HT1080 (cell line): ENCODE measurements at regions not wholly inside any gene's neighbourhood (a gene's known extent, or its start where the extent isn't known, plus 50 kb on each side); places are given as distances from the start of the nearest gene placed in this dataset.
"Not testable (repeated sequence)": the region's sequence is repeated elsewhere in the genome, so short reads cannot be mapped to it uniquely, and the experiment has no call there.

Experiments used
- DNase-seq: peaks from one replicate; pipeline ENCODE4 v3.0.0-alpha.2; 2015; ENCODE audit warnings: low read depth

DNA sequence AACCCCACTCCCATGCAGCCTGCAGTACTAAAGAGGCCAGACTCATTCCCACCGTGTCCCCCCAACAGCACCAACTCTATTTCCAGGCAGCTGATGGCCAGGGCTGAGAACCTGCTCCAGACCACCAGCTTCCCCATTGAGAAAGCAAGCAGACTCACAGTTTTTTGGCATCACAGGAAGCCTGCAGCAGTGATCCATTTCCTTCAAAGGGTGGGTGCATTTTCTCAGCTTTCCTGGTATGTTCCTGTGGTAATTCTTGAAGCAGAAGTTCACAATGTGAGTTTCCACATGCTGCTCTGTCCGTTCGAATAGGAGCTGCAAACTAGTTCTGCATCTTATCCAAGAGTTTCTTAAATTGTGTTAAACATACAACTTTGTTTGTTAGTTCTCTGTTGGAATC lies 1249.6 kb upstream of the FAM98A start:
- DNase-seq: no peak

DNA sequence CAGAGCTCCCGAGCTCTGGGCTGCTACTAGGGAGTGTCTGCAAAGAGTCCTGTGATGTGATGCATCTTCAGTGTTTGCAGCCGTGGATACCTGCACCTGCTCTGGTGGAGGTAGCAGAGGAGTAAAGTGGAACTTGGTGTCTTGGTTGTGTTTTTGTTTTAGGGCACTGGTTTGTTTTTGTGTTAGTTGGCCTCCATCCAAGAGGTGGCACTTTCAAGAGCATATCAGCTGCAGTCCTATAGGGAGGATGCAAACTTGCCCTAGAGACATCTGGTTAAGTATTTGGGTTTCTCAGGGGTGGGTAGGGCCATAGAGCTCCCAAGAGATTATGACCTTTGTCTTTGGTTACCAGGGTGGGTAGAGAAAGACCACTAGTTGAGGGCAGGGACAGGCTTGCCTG lies 1249.0 kb upstream of the FAM98A start:
- DNase-seq: no peak

GRCh38 chr2:34844629-34845028 lies 1245.5 kb upstream of the FAM98A start:
- no peak for DNase-seq

DNA sequence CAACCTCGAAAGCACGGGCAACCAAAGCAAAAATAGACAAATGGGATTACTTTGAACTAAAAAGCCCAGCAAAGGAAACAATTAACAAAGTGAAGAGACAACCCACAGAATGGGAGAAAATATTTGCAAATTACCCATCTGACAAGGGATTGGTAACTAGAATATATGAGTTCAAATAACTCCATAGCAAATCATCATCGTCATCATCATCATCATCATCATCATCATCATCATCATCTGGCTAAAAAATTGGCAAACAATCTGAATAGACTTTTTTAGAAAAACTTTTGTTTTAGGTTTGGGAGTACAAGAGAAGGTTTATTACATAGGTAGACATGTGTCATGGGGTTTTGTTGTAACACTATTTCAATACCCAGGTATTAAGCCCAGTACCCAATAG lies 1239.3 kb upstream of the FAM98A start:
- DNase-seq: no peak

DNA sequence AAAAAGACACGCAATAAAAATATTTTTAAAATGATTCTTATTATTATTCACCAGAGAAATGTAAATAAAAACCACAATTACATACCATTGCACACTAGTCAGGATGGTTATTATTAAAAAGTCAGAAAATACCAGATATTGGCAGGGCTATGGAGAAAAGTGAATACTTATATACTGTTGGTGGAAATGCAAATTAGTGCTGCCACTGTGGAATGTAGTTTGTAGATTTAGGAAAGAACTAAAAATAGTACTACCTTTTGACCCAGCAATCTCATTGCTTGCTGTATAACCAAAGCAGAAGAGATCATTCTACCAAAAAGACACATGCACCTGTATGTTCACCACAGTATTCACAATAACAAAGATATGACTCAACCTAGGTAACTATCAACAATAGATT lies 1237.3 kb upstream of the FAM98A start:
- DNase-seq: no peak

- no peak for DNase-seq
Measured at GRCh38 chr2:34831096-34831495, 1232.0 kb upstream of the FAM98A start.

- no peak for DNase-seq
Measured at GRCh38 chr2:34828481-34828880, 1229.4 kb upstream of the FAM98A start.

GRCh38 chr2:34827398-34827797 lies 1228.3 kb upstream of the FAM98A start:
- no peak for DNase-seq

DNA sequence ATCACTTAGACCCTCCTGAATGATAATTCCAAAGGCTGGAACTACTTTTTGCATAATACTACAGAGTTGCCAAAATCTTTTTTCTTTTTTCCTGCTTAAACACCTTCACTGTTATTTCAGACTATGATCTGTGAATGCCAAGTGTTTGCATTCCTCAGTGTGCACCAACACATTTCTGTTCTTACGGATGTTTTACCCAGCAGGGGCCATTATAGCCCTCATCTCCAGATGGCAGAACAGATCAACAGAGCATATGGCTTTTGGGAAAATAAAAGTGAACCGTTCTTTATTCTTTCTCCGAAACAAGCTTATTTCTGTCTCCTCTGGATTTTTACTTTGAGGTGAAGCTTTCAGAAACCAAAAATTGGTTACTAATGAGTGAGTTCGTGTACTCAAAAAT lies 1226.6 kb upstream of the FAM98A start:
- no peak for DNase-seq

DNA sequence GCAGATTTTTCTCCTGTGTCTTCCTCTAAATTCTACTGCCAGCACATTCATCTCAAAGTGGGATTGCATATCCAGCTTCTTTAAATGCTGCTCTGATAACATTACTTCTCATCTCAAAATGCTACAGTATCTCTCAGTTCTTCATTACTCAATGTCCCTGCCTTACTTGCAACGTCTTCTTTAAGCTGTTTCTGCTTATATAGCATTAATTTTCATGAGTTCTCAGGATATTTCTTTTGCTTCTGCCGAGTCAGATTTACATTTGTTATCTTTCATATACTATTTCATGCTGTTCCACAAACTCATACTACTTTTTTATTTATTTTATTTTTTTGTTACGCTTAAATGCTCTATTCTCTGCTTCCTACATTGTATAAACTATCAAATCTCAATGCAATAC lies 1223.5 kb upstream of the FAM98A start:
- DNase-seq: no peak

- DNase-seq: no peak
Measured at GRCh38 chr2:34815052-34815741, 1216.1 kb upstream of the FAM98A start.

- DNase-seq: no peak
Measured at GRCh38 chr2:34810456-34810855, 1211.4 kb upstream of the FAM98A start.

GRCh38 chr2:34808426-34808825 lies 1209.3 kb upstream of the FAM98A start:
- DNase-seq: no peak

DNA sequence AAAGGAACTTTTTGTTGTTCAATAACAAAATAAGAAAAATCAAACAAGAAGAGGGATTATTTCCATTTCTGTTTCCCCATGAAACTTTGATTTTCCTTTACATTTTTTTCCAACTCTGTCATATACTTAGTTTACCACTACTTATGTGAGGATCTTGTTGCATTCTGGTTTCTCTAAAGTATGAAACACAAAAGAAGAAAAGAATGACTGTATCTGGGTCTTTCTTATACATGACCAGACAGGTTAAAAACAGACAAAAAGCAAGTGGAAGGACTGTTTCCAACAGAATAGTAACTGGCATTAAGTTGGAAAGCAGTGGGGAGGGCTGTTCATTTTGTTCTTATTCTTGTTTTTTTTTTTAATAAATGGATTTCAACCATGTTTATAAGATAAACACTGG lies 1207.8 kb upstream of the FAM98A start:
- no peak for DNase-seq

- peak; percentile 2 for DNase-seq
Measured at GRCh38 chr2:34806396-34806795, 1207.3 kb upstream of the FAM98A start.

DNA sequence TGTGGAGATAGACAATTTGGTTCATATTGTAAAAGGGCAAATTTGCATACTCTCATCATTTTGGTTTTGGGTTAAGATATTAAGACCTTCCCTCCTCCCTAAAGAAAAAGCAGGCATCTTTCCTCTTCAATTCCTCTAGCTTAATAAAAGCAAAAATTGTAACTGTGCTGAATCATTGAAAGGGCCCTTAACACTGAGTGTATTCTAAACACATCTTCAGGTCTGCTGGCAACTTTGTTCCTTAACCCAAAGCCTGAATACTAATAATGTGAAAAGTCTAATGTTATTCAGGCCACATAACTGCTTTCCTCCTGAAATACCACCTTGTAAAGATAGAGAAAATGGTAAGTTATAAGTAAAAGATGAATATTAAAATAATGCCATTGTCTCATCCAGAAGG lies 1200.5 kb upstream of the FAM98A start:
- no peak for DNase-seq

GRCh38 chr2:34795586-34795985 lies 1196.5 kb upstream of the FAM98A start:
- not testable (repeated sequence) for DNase-seq

GRCh38 chr2:34789169-34789568 lies 1190.1 kb upstream of the FAM98A start:
- DNase-seq: no peak

- no peak for DNase-seq
Measured at GRCh38 chr2:34787341-34787740, 1188.2 kb upstream of the FAM98A start.

GRCh38 chr2:34785206-34785785 lies 1186.2 kb upstream of the FAM98A start:
- DNase-seq: no peak

- no peak for DNase-seq
Measured at GRCh38 chr2:34784701-34785100, 1185.6 kb upstream of the FAM98A start.

DNA sequence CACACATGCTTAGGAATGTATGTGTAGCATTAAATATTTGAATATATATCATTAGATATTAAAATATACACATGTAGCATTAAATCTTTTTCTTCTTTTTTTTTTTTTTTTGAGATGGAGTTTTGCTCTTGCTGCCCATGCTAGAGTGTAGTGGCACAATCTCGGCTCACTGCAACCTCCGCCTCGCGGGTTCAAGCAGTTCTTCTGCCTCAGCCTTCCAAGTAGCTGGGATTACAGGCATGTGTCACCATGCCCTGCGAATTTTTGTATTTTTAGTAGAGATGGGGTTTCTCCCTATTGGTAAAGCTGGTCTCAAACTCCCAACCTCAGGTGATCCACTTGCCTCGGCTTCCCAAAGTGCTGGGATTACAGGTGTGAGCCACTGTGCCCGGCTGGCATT lies 1151.6 kb upstream of the FAM98A start:
- not testable (repeated sequence) for DNase-seq

DNA sequence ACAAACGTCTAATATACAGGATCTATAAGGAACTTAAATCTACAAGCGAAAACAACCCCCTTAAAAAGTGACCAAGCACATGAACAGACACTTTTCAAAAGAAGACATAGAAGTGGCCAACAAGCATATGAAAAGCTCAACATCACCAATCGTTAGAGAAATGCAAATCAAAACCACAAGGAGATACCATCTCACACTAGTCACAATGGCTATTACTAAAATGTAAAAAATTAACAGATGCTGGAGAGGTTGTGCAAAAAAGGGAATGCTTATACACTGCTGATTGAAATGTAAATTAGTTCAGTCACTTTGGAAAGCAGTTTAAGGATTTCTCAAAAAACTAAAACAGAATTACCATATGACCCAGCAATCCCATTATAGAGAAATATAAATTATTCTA lies 1148.5 kb upstream of the FAM98A start:
- no peak for DNase-seq

GRCh38 chr2:34738691-34739090 lies 1139.6 kb upstream of the FAM98A start:
- DNase-seq: no peak
